GM12891 (cell line): ENCODE measurements at regions not wholly inside any gene's neighbourhood (a gene's known extent, or its start where the extent isn't known, plus 50 kb on each side); places are given as distances from the start of the nearest gene placed in this dataset.

Source experiments
- POLR2A ChIP-seq: IDR thresholded peaks from 2 replicates; pipeline ENCODE4 v1.6.1; 2011; ENCODE audit warnings: low read depth, low read length, control low read depth
- POLR2AphosphoS5 ChIP-seq: IDR thresholded peaks from 2 replicates; pipeline ENCODE4 v1.6.1; 2011; ENCODE audit warnings: low read depth, low read length, control low read depth
- TAF1 ChIP-seq: IDR thresholded peaks from 2 replicates; pipeline ENCODE4 v1.6.1; 2011; ENCODE audit warnings: low read depth, low read length, control low read depth

GRCh38 chr4:128590773-128591172 lies 218.7 kb upstream of the JADE1 start:
- TF ChIP-seq POLR2AphosphoS5 (no peak), POLR2A (no peak), TAF1 (no peak)
